Suppressor macrophage treated with lipopolysaccharide for 4 hours (primary cell): ENCODE measurements at regions not wholly inside any gene's neighbourhood (a gene's known extent, or its start where the extent isn't known, plus 50 kb on each side); places are given as distances from the start of the nearest gene placed in this dataset.

Experiments used
- DNase-seq: peaks from one replicate; pipeline ENCODE4 v3.0.0-alpha.2; 2020

DNA sequence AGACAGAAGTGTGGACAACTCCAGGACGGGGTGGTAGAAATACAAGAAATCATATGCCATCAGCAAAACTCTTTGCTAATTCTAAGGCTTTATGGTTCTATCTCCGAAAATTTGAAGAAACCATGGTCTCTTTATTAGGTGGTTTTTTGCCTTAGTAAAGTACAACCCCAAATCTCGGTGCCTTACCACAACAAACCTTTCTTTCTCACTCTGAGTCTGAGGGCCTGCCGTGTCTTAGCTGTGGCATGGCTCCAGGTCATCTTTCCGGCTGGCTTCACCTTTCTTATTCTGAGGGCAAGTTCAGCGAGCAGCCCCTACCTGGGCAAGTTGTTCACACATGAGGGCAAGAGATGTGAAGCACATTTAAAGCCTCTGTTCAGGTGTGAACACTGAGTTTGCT, 280.6 kb downstream of the TTLL7 start:
- DNase-seq, result no peak

DNA sequence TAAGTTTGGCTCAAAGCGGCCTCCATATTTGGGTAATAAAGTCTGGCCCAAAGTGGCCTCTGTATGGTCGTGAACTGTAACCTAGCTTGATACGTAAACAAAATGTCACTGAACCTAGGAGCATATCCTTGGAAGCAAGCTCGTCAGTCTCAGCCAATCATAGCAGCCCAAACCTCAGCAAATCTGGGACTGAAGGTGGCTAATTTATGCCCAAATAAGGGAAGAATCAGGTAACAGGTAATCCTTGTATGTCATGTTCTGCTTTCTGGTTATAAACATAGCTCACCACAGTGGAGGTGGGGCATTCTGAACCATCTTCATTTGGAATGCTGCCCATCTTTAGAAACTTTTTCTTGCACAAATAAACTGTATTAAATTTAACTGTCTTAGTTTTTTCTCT, 281.1 kb downstream of the TTLL7 start:
- no peak for DNase-seq

DNA sequence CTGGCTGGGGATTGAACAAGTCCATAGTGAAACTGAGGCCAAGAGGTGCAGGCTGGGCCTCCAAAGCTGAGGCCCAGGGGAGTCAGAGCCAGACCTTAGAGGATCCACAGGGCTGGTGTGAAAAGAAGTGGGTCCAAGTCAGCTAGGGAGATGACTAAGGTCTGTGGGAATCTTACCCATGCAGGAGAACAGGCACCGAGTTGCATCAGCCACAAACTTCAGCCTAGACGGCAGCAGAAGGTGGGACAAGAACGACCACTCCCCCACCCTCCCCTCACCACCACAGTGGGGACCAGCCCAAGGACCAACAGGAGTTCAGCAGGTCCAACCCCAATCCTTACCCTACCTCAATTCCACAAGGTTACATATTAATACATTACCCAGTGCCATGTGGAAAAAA, 282.3 kb downstream of the TTLL7 start:
- DNase-seq, result no peak

DNA sequence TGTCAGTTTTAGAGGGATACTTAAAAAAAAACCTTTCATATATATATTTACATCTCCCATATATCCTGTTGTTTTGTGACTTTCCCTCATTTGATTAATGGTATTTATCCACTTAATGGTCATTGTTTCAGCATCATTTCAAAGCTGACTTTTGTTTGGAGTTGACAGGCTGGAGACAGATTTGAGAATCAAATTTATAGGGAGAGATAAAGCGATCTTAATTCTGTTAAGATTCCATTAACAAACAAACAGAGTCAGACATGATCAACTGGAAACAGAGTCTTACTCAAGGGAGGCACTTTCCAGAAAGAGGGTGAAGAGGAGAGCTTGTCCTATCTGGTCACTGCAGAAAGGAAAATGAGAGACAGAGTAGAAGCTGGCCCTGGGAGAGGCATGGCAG, 283.4 kb downstream of the TTLL7 start:
- DNase-seq, result no peak

GRCh38 chr1:83709662-83710061, 289.3 kb downstream of the TTLL7 start:
- no peak for DNase-seq

- no peak for DNase-seq
These were observed 292.5 kb downstream of the TTLL7 start for GRCh38 chr1:83706354-83706938.

DNA sequence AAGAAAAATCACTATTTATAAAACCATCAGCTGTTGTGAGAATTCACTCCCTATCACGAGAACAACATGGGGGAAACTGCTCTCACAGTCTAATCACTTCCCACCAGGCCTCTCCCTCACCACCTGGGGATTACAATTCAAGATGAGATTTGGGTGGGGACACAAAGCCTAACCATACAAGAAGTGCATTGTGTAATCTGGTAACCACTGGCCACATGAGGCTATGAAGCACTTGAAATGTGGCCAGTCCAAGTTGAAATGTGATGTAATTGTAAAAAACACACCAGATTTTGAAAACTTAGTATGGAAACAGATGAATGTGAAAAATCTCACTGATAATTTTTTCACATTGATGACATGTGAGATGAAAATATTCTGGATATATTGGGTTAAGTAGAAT, 293.8 kb downstream of the TTLL7 start:
- DNase-seq, result no peak

DNA sequence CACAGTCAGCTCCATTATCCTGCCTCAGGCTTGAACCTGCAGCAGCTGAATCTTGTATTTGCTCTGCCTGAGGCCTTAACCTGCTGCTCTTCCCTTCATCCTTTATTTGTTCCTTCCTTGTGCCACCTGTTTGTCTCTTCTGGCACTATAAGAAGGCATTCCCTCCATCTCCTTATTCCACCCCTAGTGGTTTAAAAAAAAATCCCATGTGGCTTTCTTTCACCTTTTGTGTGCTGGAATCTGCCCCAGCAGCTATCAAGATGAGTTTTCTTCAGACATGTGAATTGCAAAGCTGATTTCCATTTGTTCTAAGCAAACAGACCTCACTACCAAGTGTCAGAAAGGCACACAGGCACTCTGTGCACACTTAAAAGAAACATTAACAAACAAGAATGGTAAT, 294.6 kb downstream of the TTLL7 start:
- no peak for DNase-seq

GRCh38 chr1:83702356-83702755, 296.6 kb downstream of the TTLL7 start:
- no peak for DNase-seq

GRCh38 chr1:83701355-83701754, 297.6 kb downstream of the TTLL7 start:
- no peak for DNase-seq

DNA sequence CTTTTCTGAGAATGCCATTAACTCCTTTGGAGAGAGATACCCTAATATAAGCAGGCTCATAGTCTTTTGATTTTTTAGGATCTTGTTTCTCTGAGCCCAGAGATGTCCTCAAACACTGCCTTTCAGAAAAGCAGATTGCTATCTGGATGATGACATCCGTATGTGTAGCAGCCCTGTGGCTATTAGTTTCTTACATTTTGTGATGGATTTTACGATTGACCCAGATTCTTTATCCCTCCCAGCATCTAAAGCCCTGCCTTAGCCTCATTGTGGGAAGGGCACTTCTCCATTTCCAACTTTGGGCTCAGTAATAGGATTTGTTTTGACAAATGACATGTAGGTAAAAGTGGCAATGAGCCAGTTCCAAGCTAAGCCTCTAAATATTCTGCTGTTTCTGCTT, 300.3 kb downstream of the TTLL7 start:
- no peak for DNase-seq

DNA sequence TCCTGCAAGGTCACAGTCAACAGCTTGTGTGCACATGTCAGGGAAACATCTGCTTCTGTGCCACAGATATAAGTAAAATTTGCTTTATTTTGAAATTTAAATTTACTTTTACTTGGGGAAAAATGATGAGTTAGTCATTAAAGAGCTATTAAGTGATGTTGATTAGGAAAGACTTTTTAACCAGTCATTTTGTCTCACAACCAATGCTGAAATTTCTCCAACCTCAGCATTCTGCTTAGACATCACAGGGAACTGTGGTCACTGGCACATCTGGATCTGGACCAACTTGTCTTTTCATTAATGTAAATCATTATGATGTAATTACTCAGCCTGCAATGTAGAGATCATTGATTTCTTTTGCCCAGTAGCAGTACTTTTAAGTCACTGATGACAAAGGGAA, 301.0 kb downstream of the TTLL7 start:
- DNase-seq, result no peak

DNA sequence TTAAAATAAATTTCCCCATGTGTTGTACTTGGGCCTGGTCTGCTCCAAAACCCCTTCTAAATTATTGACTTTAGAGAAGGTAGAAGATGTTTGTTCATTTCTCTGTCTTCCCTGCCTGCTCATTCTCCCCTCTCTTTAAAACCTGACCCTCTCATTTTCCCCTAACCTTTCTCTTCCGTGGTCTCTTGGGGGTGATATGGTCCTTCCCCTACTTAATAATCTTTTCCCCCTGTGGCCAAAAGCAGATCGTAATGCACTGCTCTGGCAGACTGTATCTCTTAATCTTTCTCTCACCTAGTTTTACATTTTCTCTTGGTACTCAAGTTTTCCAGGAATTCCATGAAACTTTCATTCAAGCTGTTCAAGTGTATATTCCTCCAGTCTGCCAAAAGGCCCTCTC, 301.7 kb downstream of the TTLL7 start:
- DNase-seq, result no peak

GRCh38 chr1:83694449-83694848, 304.5 kb downstream of the TTLL7 start:
- no peak for DNase-seq

- no peak for DNase-seq
These were observed 305.4 kb downstream of the TTLL7 start for GRCh38 chr1:83693427-83694126.

- DNase-seq, result no peak
These were observed 306.2 kb downstream of the TTLL7 start for GRCh38 chr1:83692524-83693381.

DNA sequence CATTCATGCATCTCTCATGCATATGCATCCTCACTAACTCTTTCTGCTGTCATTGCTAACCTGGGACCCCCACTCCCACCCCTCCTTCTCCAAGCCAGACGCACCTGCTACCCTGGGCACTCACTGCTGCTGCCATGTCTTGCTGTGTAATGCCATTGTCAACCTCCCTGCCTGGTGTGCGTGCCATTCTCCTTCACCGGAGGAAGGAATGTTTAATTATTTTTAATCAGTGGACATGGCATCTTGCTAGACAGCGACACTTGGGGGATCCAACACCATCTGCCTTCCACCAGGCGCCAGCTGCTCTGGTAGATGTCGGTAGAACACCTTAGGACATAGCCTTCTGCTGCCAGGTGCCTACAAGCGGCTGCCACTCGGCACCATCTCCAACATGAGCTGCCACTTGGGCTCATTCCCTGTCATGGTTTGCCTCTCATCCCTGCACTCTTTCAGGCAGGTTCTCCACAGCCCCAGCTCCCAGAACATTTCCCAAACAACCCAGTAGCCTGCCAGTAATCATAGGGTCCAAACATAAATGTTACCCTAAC, 306.9 kb downstream of the TTLL7 start:
- no peak for DNase-seq

DNA sequence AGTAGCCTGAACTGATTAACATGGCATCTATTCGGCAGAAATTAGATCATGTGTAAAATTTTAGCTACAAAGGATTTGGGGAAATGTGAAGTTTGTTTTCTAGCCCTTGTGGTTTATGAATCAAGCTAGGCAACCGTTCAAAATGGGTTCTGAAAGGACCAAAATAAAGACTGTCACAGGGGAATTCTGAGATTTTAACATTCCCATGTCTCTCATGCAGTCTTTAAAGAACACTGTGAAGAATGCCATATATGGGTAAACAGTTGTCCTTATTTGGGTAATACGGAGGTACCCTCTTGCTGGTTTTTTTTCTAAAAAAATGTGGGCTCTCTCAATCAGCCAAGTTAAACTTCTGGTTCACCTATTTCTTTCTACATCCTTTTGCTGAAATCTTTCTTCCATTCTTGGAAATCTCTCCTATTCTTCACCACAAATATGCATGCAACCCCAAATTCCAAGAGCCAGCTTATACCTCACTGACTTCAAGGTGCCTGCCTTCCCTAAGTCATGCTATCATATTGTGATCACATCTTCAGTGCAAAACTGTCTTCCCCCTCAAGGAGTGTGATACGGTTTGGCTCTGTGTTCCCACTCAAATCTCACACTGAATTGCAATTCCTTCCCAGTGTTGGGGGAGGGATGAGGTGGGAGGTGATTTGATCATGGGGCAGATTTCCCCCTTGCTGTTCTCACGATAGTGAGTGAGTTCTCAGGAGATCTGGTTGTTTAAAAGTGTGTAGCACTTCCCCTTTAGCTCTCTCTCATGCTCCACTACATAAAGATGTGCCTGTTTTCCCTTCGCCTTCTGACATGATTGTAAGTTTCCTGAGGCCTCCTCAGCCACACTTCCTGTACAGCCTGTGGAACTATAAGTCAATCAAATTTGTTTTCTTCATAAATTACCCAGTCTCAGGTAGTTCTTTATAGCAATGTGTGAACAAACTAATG, 308.7 kb downstream of the TTLL7 start:
- no peak for DNase-seq

GRCh38 chr1:83682132-83682531, 316.8 kb downstream of the TTLL7 start:
- DNase-seq, result no peak

DNA sequence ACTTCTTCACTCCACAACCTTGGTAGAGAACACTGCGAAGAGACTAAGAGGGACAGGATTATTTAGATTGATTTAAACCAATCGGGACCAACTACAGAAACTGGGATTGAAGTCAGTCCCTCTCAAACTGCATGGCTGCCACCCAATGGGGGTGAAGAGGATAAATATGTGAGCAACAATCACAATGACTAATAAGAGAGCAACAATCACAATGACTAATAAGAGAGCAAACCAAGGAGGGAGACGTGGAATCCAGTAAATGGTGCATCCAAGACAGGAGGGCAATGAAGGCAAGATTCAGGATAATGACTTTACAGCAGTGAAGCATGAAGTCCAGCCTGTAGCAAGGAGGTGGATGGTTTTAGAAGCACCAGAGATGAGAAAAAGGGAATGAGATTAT, 322.8 kb downstream of the TTLL7 start:
- no peak for DNase-seq

- no peak for DNase-seq
These were observed 325.6 kb downstream of the TTLL7 start for GRCh38 chr1:83673312-83673711.

DNA sequence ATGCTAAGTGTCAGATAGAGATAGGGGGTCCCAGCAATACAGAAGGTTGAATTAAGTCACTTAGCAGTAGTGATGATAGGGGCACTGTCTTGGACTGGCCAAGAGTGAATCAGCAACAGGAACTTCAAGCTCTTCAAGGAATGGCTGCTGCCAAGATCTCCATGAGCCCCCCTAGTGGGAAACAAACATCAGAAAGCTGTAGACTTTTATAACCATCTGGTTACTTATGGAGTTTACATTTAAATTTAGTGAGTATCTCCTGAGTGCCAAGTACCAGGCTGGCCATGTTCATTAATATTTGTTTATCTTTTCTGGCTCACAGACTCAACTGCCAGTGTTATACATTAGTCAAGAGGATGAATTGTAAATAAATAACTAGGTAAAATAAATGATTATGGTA, 327.3 kb downstream of the TTLL7 start:
- DNase-seq, result no peak
